ENCODE measurements at regions not wholly inside any gene's neighbourhood (a gene's known extent, or its start where the extent isn't known, plus 50 kb on each side); places are given as distances from the start of the nearest gene placed in this dataset.

DNA sequence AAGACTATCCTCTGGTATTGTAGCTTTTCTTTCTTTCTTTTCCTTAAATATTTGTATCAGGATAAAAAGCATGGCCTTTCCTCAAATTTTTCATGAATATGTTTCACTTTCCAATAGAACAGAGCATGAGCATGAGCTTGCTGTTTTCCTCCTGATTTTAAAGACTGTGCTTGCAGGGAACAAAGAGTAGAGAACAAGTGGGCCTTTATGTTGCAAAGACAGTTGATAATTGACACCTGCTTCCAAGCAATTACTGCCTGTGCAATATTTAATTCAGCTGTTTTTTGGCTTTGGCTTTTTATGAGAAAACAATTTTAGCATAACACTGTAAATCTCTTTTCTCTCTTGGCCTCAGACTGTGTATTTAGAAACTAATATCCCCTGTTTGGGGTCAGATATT lies 263.6 kb upstream of the AZI2 start:
- Histone ChIP-seq H3K27ac (ENCODE audit: low read depth, low read length) (no peak overlapping the region), H3K9me3 (ENCODE audit: insufficient read depth, low read length) (no peaks in the 10 kb centered on the region), H3K4me2 (ENCODE audit: low read depth, low read length, poor library complexity, severe bottlenecking) (no peak overlapping the region), H2AFZ (ENCODE audit: low read depth, low read length, severe bottlenecking) (no peak overlapping the region), H3K36me3 (ENCODE audit: low read length) (no peaks in the 10 kb centered on the region), H3K9ac (ENCODE audit: low read length) (no peak overlapping the region), H4K20me1 (ENCODE audit: low read depth, low read length) (no peaks in the 10 kb centered on the region), H3K27me3 (ENCODE audit: low read length) (no peaks in the 10 kb centered on the region), H3K9me2 (replicated peaks; ENCODE audit: insufficient read depth, low read length) (no peaks in the 10 kb centered on the region), H3K4me3 (ENCODE audit: insufficient read depth, low read length, poor library complexity, severe bottlenecking) (no peak overlapping the region), H3F3A (ENCODE audit: insufficient read depth) (no peaks in the 10 kb centered on the region), H3K79me2 (ENCODE audit: insufficient read depth, low read length) (no peaks in the 10 kb centered on the region)
- TF ChIP-seq, protein P1, sequence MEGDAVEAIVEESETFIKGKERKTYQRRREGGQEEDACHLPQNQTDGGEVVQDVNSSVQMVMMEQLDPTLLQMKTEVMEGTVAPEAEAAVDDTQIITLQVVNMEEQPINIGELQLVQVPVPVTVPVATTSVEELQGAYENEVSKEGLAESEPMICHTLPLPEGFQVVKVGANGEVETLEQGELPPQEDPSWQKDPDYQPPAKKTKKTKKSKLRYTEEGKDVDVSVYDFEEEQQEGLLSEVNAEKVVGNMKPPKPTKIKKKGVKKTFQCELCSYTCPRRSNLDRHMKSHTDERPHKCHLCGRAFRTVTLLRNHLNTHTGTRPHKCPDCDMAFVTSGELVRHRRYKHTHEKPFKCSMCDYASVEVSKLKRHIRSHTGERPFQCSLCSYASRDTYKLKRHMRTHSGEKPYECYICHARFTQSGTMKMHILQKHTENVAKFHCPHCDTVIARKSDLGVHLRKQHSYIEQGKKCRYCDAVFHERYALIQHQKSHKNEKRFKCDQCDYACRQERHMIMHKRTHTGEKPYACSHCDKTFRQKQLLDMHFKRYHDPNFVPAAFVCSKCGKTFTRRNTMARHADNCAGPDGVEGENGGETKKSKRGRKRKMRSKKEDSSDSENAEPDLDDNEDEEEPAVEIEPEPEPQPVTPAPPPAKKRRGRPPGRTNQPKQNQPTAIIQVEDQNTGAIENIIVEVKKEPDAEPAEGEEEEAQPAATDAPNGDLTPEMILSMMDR (IDR thresholded peaks at IDR 0.05; ENCODE audit: insufficient read depth, low read length, poor library complexity, severe bottlenecking) = no peak
- no peak for TF ChIP-seq EZH2phosphoT487 (conservative IDR thresholded peaks at IDR 0.05; ENCODE audit: low read length)

DNA sequence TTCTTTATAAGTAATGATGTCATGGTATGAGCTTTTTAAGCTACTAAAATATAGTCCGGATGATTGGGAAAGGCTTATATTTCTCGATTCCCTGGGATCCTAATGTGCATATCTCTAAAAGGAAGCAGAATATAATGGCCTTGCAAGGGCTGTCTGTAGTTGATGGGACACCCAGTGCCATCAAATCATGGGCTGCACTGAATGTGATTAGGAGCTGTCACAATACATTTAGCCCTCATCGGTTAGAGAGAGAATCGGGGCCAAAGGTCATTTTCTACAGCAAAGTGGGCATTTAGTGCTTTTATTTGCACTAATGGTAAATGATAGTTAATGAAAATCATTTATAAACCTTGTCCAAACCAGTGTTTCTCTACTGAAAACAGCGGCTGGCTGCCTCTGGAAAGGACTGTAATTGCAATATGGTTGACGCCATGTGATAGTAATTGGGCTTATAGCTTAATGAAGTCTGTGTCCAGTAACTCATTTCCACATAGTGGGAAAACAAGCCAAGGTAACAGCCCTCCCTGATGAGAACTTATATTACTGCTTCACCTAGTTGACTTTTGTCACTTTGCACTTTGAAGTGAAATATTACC lies 265.0 kb upstream of the AZI2 start:
- H3K9me3 ChIP-seq (ENCODE audit: insufficient read depth, low read length) = no peaks in the 10 kb centered on the region
- no peaks in the 10 kb centered on the region for H4K20me1 ChIP-seq (ENCODE audit: low read depth, low read length)
- no peak overlapping the region for H2AFZ ChIP-seq (ENCODE audit: low read depth, low read length, severe bottlenecking)
- no peaks in the 10 kb centered on the region for H3K79me2 ChIP-seq (ENCODE audit: insufficient read depth, low read length)
- H3F3A ChIP-seq (ENCODE audit: insufficient read depth) = no peaks in the 10 kb centered on the region
- H3K27ac ChIP-seq (ENCODE audit: low read depth, low read length) = no peak overlapping the region
- no peak overlapping the region for H3K9ac ChIP-seq (ENCODE audit: low read length)
- H3K36me3 ChIP-seq (ENCODE audit: low read length) = no peaks in the 10 kb centered on the region
- H3K9me2 ChIP-seq (replicated peaks; ENCODE audit: insufficient read depth, low read length) = no peaks in the 10 kb centered on the region
- TF ChIP-seq, protein P1 (IDR thresholded peaks at IDR 0.05; ENCODE audit: insufficient read depth, low read length, poor library complexity, severe bottlenecking) = no peak
- no peak for TF ChIP-seq EZH2phosphoT487 (conservative IDR thresholded peaks at IDR 0.05; ENCODE audit: low read length)
- no peak overlapping the region for H3K4me2 ChIP-seq (ENCODE audit: low read depth, low read length, poor library complexity, severe bottlenecking)
- H3K4me3 ChIP-seq (ENCODE audit: insufficient read depth, low read length, poor library complexity, severe bottlenecking) = no peak overlapping the region
- no peaks in the 10 kb centered on the region for H3K27me3 ChIP-seq (ENCODE audit: low read length)

DNA sequence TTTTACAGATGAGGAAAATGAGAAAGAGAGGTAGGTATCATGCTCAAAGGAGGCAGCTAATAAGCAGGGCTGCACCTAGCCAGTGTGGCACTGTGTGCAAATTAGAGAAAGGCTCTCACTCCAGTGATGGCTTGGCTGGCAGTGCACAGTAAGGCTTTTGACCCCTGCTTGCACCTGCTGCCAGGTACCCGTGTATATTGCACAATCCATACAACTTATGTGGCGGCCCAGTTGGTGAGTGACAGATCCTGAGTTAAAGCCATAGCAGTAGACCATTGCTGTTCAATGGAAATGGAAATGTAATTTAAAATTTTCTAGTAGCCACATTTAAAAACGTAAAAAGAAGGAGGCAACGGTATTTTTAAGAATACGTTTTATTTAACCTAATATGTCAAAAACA lies 266.4 kb upstream of the AZI2 start:
- no peak overlapping the region for H3K27ac ChIP-seq (ENCODE audit: low read depth, low read length)
- H3K27me3 ChIP-seq (ENCODE audit: low read length) = no peaks in the 10 kb centered on the region
- H3K36me3 ChIP-seq (ENCODE audit: low read length) = no peaks in the 10 kb centered on the region
- H2AFZ ChIP-seq (ENCODE audit: low read depth, low read length, severe bottlenecking) = no peak overlapping the region
- no peak for TF ChIP-seq EZH2phosphoT487 (conservative IDR thresholded peaks at IDR 0.05; ENCODE audit: low read length)
- TF ChIP-seq, protein P1 (IDR thresholded peaks at IDR 0.05; ENCODE audit: insufficient read depth, low read length, poor library complexity, severe bottlenecking) = no peak
- H3K4me3 ChIP-seq (ENCODE audit: insufficient read depth, low read length, poor library complexity, severe bottlenecking) = no peak overlapping the region
- H3F3A ChIP-seq (ENCODE audit: insufficient read depth) = no peaks in the 10 kb centered on the region
- no peaks in the 10 kb centered on the region for H3K9me3 ChIP-seq (ENCODE audit: insufficient read depth, low read length)
- H3K4me2 ChIP-seq (ENCODE audit: low read depth, low read length, poor library complexity, severe bottlenecking) = no peak overlapping the region
- H4K20me1 ChIP-seq (ENCODE audit: low read depth, low read length) = no peaks in the 10 kb centered on the region
- no peaks in the 10 kb centered on the region for H3K9me2 ChIP-seq (replicated peaks; ENCODE audit: insufficient read depth, low read length)
- no peak overlapping the region for H3K9ac ChIP-seq (ENCODE audit: low read length)
- no peaks in the 10 kb centered on the region for H3K79me2 ChIP-seq (ENCODE audit: insufficient read depth, low read length)
